ENCODE measurements at regions not wholly inside any gene's neighbourhood (a gene's known extent, or its start where the extent isn't known, plus 50 kb on each side); places are given as distances from the start of the nearest gene placed in this dataset.
"Not testable (repeated sequence)": the region's sequence is repeated elsewhere in the genome, so short reads cannot be mapped to it uniquely, and the experiment has no call there.

DNA sequence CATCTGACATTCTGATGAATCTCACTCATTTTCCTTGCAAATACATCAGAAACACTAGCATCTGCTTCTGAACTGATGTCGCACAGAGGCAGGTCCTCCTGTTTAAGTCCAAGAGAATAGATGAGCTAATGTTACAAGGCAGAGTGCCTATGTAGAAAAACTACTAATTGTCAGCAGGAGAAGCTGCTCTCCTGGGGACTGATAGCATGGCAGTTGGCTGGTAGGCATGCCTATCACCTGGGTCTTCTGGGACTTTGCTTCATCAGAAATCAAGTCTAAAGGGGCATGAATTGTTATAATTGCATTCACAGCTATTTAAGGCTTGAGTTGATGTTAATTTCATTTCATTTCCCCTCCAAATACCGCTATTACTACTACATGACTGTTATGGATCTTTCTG is 457.2 kb downstream of the RAP2B start:
- Histone ChIP-seq H3K9me3 (no peaks in the 10 kb centered on the region), H3K4me3 (no peak overlapping the region), H3K27me3 (no peaks in the 10 kb centered on the region; the same call in 1 of the 2 replicates), H3K36me3 (no peaks in the 10 kb centered on the region)
- no peak for DNase-seq

DNA sequence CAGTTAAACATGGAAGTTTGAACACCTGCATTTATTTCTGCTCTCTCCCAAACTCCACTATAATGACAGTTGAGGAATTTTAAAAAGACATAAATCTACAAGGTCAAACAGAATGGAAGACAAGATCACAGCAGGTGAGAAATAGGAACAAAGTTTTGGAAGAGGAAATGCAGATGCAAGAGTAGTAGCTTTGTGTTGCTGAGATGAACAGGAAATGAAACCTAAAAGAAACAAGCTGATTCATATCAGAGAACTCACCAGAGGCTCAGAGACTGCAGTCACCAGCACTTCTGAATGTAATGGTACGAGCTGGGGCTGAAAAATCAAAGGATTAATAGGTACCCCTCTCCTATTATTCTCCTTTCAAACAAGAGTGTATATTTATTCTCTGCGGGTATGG is 459.9 kb downstream of the RAP2B start:
- DNase-seq, result no peak

DNA sequence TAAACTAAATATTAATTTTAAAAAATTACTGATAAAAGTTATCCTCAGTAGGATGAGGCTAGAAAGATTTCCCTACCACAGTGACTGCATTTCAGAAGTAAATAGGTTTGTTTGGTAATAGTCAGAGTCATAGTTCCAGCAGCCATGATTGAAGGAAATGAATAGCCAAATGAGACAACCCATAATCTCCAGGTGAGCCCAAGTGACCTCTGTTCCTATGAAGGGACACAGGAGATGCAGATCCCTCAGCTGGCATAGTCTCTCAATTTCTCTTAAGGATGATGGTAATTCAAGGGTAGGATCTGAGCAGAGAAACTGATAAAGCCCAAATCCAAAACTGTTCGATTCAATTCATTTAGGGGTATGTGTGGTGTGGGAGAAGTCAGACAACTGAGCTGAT is 461.8 kb downstream of the RAP2B start:
- Histone ChIP-seq H3K4me3 (no peak overlapping the region), H3K27me3 (no peaks in the 10 kb centered on the region), H3K36me3 (no peaks in the 10 kb centered on the region), H3K9me3 (no peaks in the 10 kb centered on the region)
- DNase-seq, result no peak

More for the DNA sequence above, 459.9 kb downstream of the RAP2B start:
- Histone ChIP-seq H3K4me3 (no peak overlapping the region), H3K9me3 (no peaks in the 10 kb centered on the region), H3K27me3 (no peaks in the 10 kb centered on the region), H3K36me3 (no peaks in the 10 kb centered on the region)

DNA sequence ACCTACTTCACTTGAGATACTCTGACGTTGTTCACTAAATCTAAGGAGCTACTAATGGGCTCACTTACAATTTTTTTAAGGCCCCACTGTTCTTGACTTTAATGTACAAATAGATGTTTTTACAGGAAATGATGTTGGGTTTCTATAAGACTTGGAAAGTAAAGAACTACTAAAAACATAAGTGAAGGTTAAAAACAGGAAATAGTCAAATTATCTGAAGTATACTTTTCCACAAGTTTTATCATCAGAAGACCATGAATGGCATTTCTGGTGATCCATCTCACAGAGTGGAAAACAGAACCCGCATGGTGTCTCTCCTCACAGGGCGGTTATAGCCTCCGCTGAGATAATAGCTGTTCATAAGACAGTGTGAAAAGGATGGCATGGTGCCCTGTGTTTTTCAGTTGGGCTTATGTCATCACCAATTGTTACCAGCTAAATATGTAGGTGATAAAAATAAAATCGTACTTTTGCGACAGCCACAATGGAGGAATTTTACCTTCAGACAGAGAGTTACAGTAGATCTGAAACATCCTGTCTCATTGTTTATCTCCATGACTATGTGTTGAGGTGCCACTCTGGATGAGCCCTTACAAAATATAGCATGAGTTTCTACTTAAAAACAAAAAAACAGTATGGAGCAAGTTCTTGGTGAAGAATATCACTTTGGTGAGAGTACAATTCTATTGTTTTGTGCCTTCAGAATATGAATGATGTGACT is 462.4 kb downstream of the RAP2B start:
- no peaks in the 10 kb centered on the region for H3K9me3 ChIP-seq
- H3K27me3 ChIP-seq, result no peaks in the 10 kb centered on the region
- no peak overlapping the region for H3K4me3 ChIP-seq
- no peaks in the 10 kb centered on the region for H3K36me3 ChIP-seq
- no peak for DNase-seq

DNA sequence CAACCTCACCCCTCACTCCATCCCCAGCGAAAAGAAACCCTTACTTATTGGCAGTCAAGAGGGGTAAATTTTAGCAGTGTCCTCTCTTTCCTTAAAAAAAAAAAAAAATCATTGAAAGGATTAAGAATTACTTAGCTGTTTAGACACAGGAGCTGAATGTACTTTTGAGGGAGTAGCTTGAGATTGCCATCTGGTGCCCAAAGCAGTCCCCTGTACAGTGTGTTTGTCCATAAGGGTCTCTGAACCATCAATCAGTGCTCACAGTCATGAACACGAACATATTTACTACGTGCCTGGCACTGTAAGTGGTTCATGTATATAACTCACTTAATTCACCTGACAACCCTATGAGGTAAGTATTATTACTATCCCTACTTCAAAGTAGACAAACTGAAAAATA is 463.5 kb downstream of the RAP2B start:
- H3K9me3 ChIP-seq, result no peaks in the 10 kb centered on the region
- no peak for DNase-seq
- H3K36me3 ChIP-seq, result no peaks in the 10 kb centered on the region
- H3K27me3 ChIP-seq, result no peaks in the 10 kb centered on the region
- no peak overlapping the region for H3K4me3 ChIP-seq

DNA sequence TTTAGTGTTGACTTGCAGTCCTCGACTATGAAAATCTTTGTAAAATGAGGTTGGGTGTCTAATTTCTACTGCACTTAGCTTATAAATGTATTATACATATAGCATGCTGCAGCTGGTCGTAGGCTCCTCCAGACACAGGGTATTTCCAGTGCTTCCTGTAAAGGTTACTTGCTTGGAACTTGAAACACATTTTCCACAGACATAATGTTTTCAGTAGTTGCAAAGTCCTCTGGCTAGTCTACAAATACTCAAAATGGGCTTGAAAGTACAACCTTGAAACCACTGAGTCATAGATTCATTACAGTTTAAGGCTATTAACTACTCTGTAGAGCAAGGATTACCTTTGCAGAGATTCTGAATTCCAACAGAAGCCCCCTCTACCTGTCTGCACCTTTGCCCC is 464.1 kb downstream of the RAP2B start:
- H3K27me3 ChIP-seq, result no peaks in the 10 kb centered on the region
- H3K9me3 ChIP-seq, result no peaks in the 10 kb centered on the region
- H3K4me3 ChIP-seq, result no peak overlapping the region
- no peaks in the 10 kb centered on the region for H3K36me3 ChIP-seq
- no peak for DNase-seq

DNA sequence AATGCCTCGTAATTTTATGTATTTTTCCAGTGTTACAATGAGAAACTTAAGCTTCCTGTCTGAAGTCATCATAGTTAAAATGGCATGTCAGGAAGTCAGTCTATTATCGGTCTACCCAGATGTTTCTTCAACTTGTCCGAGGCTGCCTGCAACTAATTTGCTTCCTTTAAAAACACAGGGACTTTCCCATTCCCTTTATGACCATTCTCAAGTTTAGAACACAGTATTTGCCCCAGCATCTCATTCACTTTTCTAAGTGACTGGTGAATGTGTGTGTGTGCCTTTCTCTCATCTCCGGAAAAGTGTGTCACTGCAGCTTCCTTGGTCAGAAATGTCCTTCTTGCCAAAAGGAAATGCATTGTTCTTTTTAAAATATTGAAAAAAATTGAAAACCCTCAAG is 466.6 kb downstream of the RAP2B start:
- Histone ChIP-seq H3K36me3 (no peaks in the 10 kb centered on the region), H3K27me3 (no peaks in the 10 kb centered on the region), H3K9me3 (no peaks in the 10 kb centered on the region), H3K4me3 (no peak overlapping the region)
- no peak for DNase-seq

DNA sequence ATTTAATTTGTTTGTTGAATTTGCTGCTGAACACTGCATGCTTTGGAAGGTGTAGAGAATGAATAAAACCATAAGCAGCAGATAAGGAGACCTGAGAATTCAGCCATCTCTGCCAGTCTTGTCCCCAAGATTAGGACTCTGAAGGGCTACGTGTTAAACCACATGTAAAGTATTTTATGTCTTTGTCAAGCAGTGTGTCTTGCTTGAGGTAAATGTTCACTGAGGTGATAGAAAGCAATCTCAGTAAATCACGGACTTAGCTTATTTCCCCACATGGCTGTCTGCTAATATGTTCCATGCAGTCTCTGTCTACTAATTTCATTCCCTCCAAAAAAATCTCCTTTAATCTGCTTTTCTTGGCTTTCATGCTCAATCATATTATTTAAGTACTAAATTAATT is 467.1 kb downstream of the RAP2B start:
- no peaks in the 10 kb centered on the region for H3K27me3 ChIP-seq
- no peak for DNase-seq
- no peaks in the 10 kb centered on the region for H3K9me3 ChIP-seq
- H3K36me3 ChIP-seq, result no peaks in the 10 kb centered on the region
- no peak overlapping the region for H3K4me3 ChIP-seq

DNA sequence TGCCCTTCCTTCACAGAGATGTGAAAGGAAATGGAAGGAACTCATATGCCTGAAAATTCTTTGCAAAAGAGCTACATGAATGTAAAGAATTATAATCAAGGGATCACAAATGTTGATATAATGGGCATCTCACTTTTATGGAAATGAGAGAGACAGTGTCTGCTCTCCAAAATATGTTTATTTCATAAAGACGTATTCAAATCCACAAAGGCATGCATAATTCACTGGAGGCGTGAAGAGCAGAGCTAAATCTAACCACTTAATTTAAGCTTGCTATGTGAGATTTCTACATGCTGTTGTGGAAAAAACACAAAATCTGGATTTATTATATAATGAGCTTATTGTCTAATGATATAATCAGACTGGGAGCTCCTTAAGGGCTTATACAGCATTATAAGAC is 469.1 kb downstream of the RAP2B start:
- no peaks in the 10 kb centered on the region for H3K36me3 ChIP-seq
- DNase-seq, result no peak
- no peak overlapping the region for H3K4me3 ChIP-seq

DNA sequence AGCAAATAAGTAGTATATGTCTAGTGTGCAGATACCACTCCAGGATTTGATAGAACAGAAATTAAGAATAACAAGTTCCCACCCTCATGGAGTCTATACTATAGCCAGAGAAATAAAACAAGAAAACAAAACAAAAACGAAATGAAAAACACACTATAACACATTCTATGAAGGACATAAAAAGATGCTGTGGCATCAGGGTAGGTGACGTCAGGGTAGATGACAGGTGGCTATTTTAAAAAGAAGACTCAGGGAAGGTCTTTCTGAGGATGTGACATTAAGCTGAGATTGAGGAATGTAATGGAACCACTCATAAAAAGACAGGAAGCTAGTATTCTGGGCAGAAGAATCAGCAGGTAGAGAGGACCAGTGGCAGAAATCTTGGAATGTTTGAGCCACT is 469.6 kb downstream of the RAP2B start:
- H3K36me3 ChIP-seq, result no peaks in the 10 kb centered on the region
- DNase-seq, result no peak
- no peak overlapping the region for H3K4me3 ChIP-seq
- H3K27me3 ChIP-seq, result no peaks in the 10 kb centered on the region
- H3K9me3 ChIP-seq, result no peaks in the 10 kb centered on the region

More for the DNA sequence above, 469.1 kb downstream of the RAP2B start:
- Histone ChIP-seq H3K9me3 (no peaks in the 10 kb centered on the region), H3K27me3 (no peaks in the 10 kb centered on the region)

DNA sequence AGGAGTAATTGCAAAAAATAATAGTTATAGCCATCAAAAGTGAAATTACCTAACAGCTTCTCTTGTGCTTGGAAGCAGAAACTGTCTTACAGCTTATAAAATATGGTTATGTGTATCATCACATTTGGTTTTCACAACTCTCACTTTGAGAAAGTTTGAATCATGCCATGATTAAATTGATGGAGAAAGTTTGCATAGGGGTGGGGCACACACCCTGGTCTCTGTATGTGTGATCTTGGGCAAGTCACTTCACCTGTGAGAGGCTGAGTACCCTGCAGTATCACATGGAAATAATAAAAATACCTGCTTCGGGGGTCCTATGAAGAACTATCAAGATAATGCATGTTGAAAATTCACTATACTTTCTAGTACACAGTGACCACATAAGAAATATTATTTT is 471.4 kb downstream of the RAP2B start:
- DNase-seq, result no peak
- Histone ChIP-seq H3K36me3 (no peaks in the 10 kb centered on the region), H3K4me3 (no peak overlapping the region), H3K27me3 (no peaks in the 10 kb centered on the region), H3K9me3 (no peaks in the 10 kb centered on the region)

DNA sequence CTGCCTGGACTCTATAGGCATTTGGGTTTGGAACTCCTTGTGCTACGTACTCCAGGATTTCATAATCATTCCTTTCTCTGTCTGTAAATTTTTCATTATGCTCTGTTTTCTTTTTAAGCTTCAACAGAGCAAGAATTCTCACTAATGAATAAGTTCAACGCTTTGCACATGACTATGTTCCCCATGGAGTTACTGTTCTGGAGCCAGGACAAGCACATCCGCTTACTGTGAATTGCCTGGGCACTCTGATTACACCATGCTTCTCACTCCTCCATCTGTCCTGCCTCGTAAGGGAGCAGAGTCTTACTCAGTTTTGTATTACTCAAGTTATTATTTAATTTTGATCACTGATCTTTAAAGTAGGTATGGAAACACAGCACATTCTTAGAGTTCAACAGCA is 472.7 kb downstream of the RAP2B start:
- Histone ChIP-seq H3K36me3 (no peaks in the 10 kb centered on the region), H3K4me3 (no peak overlapping the region), H3K27me3 (no peaks in the 10 kb centered on the region), H3K9me3 (no peaks in the 10 kb centered on the region)
- no peak for DNase-seq

DNA sequence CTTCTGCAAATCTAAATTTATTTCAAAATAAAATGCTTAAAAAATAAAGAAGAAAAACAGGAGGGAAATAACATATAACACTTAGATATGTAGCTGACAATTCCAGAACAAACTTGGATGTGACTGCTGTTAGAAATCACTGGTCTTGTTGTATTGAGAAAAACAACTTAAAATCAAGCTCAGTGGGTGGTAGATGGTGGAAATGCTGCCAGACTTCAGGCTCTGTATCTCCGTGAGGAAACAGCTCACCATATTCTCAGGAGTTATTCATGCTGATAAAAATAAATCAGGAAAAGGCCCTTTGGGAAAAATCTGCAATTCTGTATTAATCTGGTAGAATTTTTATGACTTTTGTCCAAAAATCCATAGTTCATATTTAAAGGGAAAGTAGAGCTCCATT is 477.6 kb downstream of the RAP2B start:
- Histone ChIP-seq H3K36me3 (no peaks in the 10 kb centered on the region), H3K9me3 (no peaks in the 10 kb centered on the region), H3K4me3 (no peak overlapping the region), H3K27me3 (no peaks in the 10 kb centered on the region)
- no peak for DNase-seq

DNA sequence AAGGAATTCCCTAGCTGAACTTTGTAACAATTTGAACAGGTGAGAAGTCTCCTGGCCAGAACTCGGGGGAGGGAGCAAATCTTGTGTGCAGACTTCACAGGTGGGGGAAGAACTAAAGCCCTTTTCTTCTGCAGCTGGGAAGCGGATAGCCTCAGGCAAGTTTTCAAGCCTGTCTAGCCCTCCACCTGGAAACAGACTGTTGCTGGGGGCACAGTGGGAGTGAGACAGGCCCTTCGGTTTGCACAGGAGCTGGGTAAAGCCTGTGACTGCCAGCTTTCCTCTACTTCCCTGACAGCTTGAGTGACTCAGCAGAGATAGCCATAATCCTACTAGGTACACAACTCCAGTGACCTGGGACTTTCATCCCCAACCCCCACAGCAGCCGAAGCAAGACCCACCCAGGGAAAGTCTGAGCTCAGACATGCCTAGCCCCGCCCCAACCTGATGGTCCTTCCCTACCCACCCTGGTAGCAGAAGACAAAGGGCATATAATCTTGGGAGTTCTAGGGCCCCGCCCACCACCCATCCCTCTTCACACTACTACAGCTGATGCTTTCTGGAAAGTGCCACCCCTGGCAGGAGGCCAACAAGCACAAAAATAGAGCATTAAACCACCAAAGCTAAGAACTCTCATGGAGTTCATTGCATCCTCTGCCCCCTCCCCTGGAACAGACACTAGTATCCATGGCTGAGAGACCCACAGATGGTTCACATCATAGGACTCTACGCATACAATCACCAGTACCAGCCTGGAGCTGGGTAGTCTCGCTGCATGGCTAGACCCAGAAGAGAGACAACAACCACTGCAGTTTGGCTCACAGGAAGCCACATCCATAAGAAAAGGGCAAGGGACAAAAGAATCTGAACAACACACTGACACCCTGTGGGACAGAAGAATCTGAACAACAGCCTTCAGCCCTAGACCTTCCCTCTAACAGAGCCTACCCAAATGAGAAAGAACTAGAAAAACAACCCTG is 479.0 kb downstream of the RAP2B start:
- Histone ChIP-seq H3K27me3 (no peaks in the 10 kb centered on the region), H3K4me3 (no peak overlapping the region), H3K9me3 (no peaks in the 10 kb centered on the region), H3K36me3 (no peaks in the 10 kb centered on the region)
- no peak for DNase-seq

DNA sequence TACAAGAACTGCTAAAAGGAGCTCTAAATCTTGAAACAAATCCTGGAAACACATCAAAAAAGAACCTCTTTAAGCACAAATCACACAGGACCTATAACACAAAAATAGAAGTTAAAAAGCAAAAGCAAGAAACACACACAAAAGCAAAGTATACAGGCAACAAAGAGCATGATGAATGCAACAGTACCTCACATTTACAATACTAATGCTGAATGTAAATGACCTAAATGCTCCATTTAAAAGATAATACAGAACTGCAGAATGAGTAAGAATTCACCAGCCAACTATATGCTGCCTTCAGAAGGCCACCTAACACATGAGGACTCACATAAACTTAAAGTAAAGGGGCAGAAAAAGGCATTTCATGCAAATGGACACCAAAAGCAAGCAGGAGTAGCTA is 478.6 kb upstream of the ARHGEF26 start:
- H3K9me3 ChIP-seq, H3K4me3 ChIP-seq, DNase-seq, H3K27me3 ChIP-seq, H3K36me3 ChIP-seq: not testable (repeated sequence)

DNA sequence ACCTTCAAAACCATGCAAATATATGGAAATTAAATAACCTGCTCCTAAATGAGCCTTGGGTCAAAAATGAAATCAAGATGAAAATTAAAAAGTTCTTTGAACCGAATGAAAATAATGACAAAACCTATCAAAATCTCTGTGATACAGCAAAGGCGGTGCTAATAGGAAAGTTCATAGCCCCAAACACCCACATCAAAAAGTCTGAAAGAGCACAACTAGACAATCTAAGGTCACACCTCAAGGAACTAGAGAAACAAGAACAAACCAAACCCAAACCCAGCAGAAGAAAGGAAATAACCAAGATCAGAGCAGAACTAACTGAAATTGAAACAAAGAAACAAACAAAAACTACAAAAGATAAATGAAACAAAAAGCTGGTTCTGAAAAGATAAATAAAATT is 477.7 kb upstream of the ARHGEF26 start:
- H3K36me3 ChIP-seq, H3K9me3 ChIP-seq, DNase-seq, H3K27me3 ChIP-seq, H3K4me3 ChIP-seq: not testable (repeated sequence)

DNA sequence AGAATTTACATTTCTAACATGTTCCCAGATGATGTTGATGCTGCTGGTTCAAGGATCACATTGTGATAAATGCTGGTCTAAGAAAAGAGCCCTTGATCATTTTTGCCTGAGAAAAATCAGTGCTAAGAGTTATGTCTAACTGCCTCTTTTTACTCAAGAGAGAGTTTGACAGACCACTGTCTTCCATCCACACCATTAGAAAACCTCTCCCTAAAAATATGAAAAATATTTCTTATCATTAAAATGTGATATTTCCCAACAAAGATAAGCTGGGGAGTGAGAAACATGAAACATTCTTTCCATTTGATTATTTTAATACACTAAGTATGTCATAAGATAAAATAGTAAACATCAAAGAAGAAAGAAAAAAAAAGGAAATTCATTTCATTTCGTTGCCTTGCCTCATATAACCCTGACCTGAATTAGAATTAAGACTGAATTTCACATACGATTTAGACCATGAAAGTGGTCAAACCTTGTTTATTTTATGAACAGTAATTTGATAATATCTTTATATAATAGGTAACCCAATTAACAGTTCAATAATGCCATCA is 471.8 kb upstream of the ARHGEF26 start:
- Histone ChIP-seq H3K36me3 (no peaks in the 10 kb centered on the region), H3K27me3 (no peaks in the 10 kb centered on the region; the same call in 1 of the 2 replicates), H3K4me3 (no peak overlapping the region), H3K9me3 (no peaks in the 10 kb centered on the region)
- no peak for DNase-seq

Data from MG63 (cell line).